ENCODE measurements at regions not wholly inside any gene's neighbourhood (a gene's known extent, or its start where the extent isn't known, plus 50 kb on each side); places are given as distances from the start of the nearest gene placed in this dataset.
A peak's percentile ranks its signal among the peaks of the same experiment; 100 is the strongest.

- peak overlapping the region; percentile 94 for H3K4me3 ChIP-seq (ENCODE audit: low read length)
- TF ChIP-seq CTCF (conservative IDR thresholded peaks at IDR 0.05; ENCODE audit: low read depth, low read length) = no peak
- DNase-seq (ENCODE audit: low read depth) = peak; percentile 52
These were observed 67.4 kb downstream of the KCNRG start for GRCh38 chr13:50082426-50083281.

GRCh38 chr13:50085063-50085462, 69.8 kb downstream of the KCNRG start:
- no peak for DNase-seq (ENCODE audit: low read depth)
- peak; percentile 41 for TF ChIP-seq CTCF (conservative IDR thresholded peaks at IDR 0.05; ENCODE audit: low read depth, low read length)
- no peak overlapping the region for H3K4me3 ChIP-seq (ENCODE audit: low read length)

GRCh38 chr13:50089633-50090032, 74.4 kb downstream of the KCNRG start:
- H3K4me3 ChIP-seq (ENCODE audit: low read length) = no peak overlapping the region
- no peak for DNase-seq (ENCODE audit: low read depth)
- TF ChIP-seq CTCF (conservative IDR thresholded peaks at IDR 0.05; ENCODE audit: low read depth, low read length) = no peak

GRCh38 chr13:50090211-50090610, 75.0 kb downstream of the KCNRG start:
- DNase-seq (ENCODE audit: low read depth) = no peak
- no peak for TF ChIP-seq CTCF (conservative IDR thresholded peaks at IDR 0.05; ENCODE audit: low read depth, low read length)
- no peak overlapping the region for H3K4me3 ChIP-seq (ENCODE audit: low read length)

- DNase-seq (ENCODE audit: low read depth) = no peak
- no peak for TF ChIP-seq CTCF (conservative IDR thresholded peaks at IDR 0.05; ENCODE audit: low read depth, low read length)
- no peak overlapping the region for H3K4me3 ChIP-seq (ENCODE audit: low read length)
These were observed 79.5 kb downstream of the KCNRG start for GRCh38 chr13:50094615-50095293.

GRCh38 chr13:50098693-50099092, 83.4 kb downstream of the KCNRG start:
- TF ChIP-seq CTCF (conservative IDR thresholded peaks at IDR 0.05; ENCODE audit: low read depth, low read length) = no peak
- no peak overlapping the region for H3K4me3 ChIP-seq (ENCODE audit: low read length)
- no peak for DNase-seq (ENCODE audit: low read depth)

GRCh38 chr13:50099473-50099872, 84.2 kb downstream of the KCNRG start:
- TF ChIP-seq CTCF (conservative IDR thresholded peaks at IDR 0.05; ENCODE audit: low read depth, low read length) = no peak
- no peak overlapping the region for H3K4me3 ChIP-seq (ENCODE audit: low read length)
- no peak for DNase-seq (ENCODE audit: low read depth)
